PFSK-1 (cell line): ENCODE measurements at regions not wholly inside any gene's neighbourhood (a gene's known extent, or its start where the extent isn't known, plus 50 kb on each side); places are given as distances from the start of the nearest gene placed in this dataset.

Experiments
- FOXP2 ChIP-seq: optimal IDR thresholded peaks from 2 replicates; pipeline ENCODE3; 2011; ENCODE audit warnings: borderline replicate concordance, control low read depth, inconsistent platforms; ENCODE audit not compliant: insufficient read depth; ENCODE audit errors: extremely low read length, extremely low read depth
- POLR2AphosphoS5 ChIP-seq: IDR thresholded peaks from 2 replicates; pipeline ENCODE4 v1.6.1; 2012; ENCODE audit warnings: low read depth, mild to moderate bottlenecking, control low read depth, low read length, moderate library complexity
- SIN3A ChIP-seq: IDR thresholded peaks from 2 replicates; pipeline ENCODE4 v1.6.1; 2012; ENCODE audit warnings: mild to moderate bottlenecking, low read length, moderate library complexity, borderline replicate concordance; ENCODE audit not compliant: insufficient read depth
- TAF1 ChIP-seq: IDR thresholded peaks from 2 replicates; pipeline ENCODE4 v1.6.1; 2012; ENCODE audit warnings: low read length, control low read depth, borderline replicate concordance; ENCODE audit not compliant: insufficient read depth
- TF ChIP-seq, protein P1 (sequence below), 2 experiments: IDR thresholded peaks; 2 replicates each; pipeline versions ENCODE4 v1.6.1 to v1.8.0; 2011 to 2012; ENCODE audit warnings: low read depth in 2 of 2, low read length in 2 of 2, control low read depth in 1 of 2, inconsistent platforms in 1 of 2, mild to moderate bottlenecking in 1 of 2, moderate library complexity in 1 of 2; ENCODE audit not compliant: insufficient read depth in 1 of 2

DNA sequence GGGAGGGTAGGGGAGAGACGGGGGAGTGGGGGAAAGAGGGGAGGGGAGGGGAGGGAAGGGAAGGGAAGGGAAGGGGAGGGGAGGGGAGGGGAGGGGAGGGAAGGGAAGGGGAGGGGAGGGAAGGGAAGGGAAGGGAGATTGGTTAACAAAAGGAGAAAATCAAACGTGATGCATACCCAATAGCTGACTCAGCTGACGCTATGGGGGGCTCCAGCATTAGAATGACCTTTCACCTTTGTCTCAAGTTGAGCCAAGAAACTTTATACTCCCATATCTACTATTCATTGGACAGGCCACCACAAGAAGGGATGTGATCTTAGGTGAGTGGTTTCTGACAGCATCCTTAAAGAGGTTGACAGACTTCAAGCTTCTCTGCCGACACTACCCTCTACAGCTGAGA lies 432.8 kb upstream of the CDH5 start:
- TF ChIP-seq TAF1 (no peak), SIN3A (no peak), POLR2AphosphoS5 (no peak), FOXP2 (no peak)
- TF ChIP-seq, protein P1, sequence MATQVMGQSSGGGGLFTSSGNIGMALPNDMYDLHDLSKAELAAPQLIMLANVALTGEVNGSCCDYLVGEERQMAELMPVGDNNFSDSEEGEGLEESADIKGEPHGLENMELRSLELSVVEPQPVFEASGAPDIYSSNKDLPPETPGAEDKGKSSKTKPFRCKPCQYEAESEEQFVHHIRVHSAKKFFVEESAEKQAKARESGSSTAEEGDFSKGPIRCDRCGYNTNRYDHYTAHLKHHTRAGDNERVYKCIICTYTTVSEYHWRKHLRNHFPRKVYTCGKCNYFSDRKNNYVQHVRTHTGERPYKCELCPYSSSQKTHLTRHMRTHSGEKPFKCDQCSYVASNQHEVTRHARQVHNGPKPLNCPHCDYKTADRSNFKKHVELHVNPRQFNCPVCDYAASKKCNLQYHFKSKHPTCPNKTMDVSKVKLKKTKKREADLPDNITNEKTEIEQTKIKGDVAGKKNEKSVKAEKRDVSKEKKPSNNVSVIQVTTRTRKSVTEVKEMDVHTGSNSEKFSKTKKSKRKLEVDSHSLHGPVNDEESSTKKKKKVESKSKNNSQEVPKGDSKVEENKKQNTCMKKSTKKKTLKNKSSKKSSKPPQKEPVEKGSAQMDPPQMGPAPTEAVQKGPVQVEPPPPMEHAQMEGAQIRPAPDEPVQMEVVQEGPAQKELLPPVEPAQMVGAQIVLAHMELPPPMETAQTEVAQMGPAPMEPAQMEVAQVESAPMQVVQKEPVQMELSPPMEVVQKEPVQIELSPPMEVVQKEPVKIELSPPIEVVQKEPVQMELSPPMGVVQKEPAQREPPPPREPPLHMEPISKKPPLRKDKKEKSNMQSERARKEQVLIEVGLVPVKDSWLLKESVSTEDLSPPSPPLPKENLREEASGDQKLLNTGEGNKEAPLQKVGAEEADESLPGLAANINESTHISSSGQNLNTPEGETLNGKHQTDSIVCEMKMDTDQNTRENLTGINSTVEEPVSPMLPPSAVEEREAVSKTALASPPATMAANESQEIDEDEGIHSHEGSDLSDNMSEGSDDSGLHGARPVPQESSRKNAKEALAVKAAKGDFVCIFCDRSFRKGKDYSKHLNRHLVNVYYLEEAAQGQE (IDR thresholded peaks at IDR 0.05; ENCODE audit: insufficient read depth in 1 of 2, low read depth in 2 of 2, low read length in 2 of 2): no peak
